Limb (tissue), 2 donors: ENCODE measurements at regions not wholly inside any gene's neighbourhood (a gene's known extent, or its start where the extent isn't known, plus 50 kb on each side); places are given as distances from the start of the nearest gene placed in this dataset.

ENCODE experiments used
- DNase-seq, 2 donors: peaks; one replicate each; pipeline ENCODE4 v3.0.0-alpha.2; 2016; ENCODE audit errors: extremely low spot score in 2 of 2

GRCh38 chr16:85173981-85174751 lies 61.9 kb upstream of the CIBAR2 start:
- no peak for DNase-seq

GRCh38 chr16:85174871-85175723 lies 62.8 kb upstream of the CIBAR2 start:
- no peak for DNase-seq

DNA sequence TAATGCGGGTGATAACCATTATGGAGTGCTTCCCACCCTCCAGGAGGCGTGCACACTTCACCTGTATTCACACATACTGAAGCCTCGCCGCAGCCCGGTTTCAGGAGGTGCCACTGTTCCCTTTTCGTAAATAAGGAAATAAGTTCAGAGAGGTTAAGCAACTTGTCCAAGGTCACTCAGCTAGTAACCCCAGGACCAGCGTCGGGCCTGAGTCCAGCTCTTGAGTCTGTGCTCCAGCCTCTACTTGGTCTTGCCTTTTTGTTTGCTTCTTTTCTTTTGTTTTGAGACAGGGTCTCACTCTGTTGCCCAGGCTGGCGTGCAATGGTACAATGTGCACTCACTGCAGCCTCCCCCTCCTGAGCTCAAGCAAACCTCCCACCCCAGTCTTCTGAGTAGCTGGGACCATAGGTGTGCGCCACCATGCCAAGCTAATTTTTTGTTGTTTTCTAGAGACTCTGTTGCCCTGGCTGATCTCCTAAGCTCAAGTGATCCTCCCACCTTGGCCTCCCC lies 63.5 kb upstream of the CIBAR2 start:
- DNase-seq, result no peak

GRCh38 chr16:85176541-85177447 lies 64.5 kb upstream of the CIBAR2 start:
- no peak for DNase-seq

DNA sequence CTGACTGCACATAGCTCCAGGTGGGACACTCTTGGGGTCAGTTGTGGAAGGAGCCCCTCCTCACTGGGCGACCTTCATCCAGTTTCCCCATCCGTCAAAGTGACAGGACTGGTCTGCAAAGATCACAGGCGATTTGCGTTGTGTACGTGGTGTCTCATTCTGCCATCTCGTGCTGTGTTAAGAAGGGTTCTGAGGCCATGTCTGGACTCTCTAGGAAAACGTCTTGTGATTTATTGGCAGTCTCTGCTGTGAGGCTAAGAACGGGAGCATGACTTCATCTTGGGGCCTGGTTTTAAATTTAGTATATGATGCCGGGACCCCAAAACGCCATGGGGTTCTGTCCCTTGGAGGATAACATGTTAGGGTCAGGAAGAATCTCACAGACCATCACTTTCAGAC lies 65.2 kb upstream of the CIBAR2 start:
- DNase-seq, result no peak

- no peak for DNase-seq
These were observed 65.8 kb upstream of the CIBAR2 start for GRCh38 chr16:85178006-85178591.

- no peak for DNase-seq
These were observed 66.3 kb upstream of the CIBAR2 start for GRCh38 chr16:85178596-85178995.

- DNase-seq, result no peak
These were observed 67.2 kb upstream of the CIBAR2 start for GRCh38 chr16:85179344-85180046.

- no peak for DNase-seq
These were observed 68.0 kb upstream of the CIBAR2 start for GRCh38 chr16:85180047-85180826.

GRCh38 chr16:85180827-85181738 lies 68.8 kb upstream of the CIBAR2 start:
- DNase-seq, result no peak

DNA sequence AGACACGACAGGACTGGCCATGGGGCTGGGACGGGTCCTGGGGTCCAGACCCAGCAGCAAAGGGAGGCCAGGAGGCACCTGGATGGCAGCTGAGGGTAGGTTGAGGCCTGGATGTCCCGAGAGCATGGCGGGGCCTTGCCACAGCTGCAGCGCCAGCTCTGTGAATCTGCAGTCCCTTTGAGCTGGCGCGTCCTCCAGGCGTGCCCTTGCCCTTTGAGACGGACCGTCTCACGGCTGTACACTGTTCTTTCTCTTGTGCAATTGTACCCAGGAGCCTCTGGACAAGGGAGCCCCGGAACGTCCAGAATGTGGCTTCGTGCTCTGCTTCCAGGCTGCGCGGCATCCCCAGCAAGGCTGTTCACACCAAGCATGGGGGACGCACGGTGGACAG lies 69.5 kb upstream of the CIBAR2 start:
- no peak for DNase-seq

GRCh38 chr16:85182286-85182685 lies 70.0 kb upstream of the CIBAR2 start:
- DNase-seq, result no peak

- no peak for DNase-seq
These were observed 70.5 kb upstream of the CIBAR2 start for GRCh38 chr16:85182774-85183173.

GRCh38 chr16:85183564-85183963 lies 71.3 kb upstream of the CIBAR2 start:
- DNase-seq, result no peak

GRCh38 chr16:85184404-85184803 lies 72.1 kb upstream of the CIBAR2 start:
- DNase-seq, result no peak

DNA sequence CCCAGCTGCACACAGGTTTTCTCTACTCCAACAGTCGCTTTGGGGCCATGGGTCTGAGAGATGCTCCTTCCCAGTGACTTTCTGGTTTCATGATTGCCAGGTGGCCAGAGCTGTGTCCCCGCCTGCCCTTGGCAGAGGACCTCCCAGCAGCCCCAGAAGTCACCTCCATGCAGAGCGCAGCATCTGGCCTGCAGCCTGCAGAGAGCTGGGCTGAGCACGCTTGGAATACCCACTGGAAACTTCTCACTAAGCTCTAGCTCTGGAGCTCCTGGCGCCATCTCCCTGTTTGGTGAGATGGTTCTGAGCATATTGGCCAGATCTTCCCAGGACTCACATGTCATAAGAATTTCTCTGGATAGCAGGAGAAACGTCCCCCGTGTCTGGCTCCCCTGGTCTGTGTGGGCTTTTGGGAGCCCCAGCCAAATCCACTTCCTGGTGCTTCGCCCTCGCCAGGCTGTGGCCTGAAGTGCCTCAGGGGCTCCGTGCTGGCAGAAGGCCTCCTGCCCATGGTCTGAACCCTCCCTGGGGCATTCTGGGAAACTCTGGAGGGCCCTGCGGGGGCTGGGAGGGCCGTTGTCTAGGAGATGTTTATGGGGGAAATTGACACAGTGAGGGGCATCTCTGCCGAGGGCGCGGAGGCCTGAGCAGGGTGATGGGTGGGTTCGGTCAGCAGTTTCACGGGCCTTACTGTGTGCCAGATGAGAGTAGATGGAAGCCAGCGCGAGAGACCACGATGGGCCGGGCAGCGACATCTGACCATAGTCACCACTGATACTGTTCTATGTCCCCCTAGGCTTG lies 73.2 kb upstream of the CIBAR2 start:
- DNase-seq, result no peak

DNA sequence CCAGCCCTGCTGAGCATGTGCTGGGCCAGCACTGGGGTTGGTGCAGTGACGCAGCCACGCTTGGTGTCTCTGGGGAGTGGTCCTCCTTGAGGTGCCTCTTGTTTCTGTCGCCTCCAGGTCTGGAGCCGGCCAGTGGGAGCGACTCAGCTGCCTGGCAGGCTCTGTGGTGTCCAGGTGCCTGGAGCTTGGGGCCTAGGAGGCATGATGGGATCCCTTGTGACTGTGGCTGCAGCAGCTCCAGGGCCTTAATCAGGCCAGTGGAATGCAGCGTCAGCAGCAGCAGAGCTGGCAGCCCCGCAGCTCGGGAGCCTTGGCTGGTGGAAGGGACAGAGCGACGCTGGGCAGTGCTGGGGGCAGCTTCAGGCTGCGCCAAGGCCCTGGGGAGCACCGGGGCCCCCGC lies 74.7 kb upstream of the CIBAR2 start:
- DNase-seq, result no peak

DNA sequence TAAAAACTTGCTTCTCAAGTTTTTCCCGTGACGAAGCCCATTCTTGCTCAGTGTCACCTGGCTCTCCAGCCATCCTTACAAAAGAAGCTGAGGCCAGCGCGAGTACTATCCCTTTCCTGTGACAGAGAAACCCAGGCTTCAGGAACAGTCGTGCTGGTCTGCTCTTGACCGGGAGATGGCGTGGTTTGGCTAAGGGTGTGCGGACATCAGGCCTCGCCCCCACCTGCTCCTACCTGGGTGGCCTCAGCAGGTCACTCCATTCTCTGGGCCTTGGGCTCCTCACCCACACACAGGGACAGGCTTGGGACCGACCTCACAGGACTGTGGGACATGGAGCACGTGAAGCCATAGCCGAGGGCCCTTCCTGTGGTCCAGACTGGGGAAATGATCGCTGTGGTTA lies 75.2 kb upstream of the CIBAR2 start:
- DNase-seq, result no peak
